ENCODE measurements at regions not wholly inside any gene's neighbourhood (a gene's known extent, or its start where the extent isn't known, plus 50 kb on each side); places are given as distances from the start of the nearest gene placed in this dataset.
A peak's percentile ranks its signal among the peaks of the same experiment; 100 is the strongest.

DNA sequence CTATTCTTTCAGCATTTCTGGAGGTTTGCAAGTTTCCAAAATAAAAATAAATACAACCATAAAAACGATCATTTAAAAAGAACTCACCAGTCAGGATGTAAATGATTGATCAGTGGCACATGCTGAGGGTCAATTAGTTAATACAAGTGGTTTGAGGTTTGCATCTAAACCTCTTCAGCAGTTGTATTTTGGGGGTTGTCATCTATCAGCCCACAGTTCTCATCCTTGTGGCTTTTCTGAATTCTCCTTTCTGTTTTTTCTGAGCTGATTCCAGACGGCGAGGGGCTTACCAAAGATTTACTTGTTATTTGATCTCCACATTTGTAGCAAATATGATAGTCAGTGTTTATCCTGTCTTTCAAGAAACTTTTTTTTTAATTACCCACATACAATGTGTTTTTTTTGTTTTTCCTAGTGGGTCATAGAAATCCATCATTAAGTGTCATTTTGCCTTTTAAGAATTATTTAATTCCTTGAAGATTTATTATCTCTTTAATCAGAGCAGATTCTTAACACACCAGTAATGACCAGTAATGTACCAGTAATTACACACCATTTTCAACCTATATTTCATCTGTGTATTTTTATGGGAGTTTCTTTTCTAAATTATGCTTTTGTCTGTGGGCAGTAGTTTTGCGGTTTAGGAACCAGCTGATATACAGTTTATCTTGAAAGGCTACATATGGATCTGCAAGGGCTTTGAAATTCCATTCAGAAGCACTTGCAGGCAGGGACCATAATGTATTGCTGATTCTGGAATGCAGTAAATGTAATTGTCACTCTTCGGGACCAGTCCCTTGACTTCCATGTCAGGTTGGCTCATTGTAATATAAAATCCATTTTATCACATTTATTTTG, 56.3 kb upstream of the DAAM1 start:
- no peak overlapping the region for H3K27ac ChIP-seq (ENCODE audit: low read depth in 2 of 2, low read length in 2 of 2)
- no peak overlapping the region for H3K9ac ChIP-seq (ENCODE audit: low read length in 3 of 3)
- intact Hi-C loops (cut with DNase I) = no loop called here
- no peaks in the 10 kb centered on the region for H3K27me3 ChIP-seq (ENCODE audit: control insufficient read depth, insufficient read depth, low read length)
- TF ChIP-seq, protein P1, sequence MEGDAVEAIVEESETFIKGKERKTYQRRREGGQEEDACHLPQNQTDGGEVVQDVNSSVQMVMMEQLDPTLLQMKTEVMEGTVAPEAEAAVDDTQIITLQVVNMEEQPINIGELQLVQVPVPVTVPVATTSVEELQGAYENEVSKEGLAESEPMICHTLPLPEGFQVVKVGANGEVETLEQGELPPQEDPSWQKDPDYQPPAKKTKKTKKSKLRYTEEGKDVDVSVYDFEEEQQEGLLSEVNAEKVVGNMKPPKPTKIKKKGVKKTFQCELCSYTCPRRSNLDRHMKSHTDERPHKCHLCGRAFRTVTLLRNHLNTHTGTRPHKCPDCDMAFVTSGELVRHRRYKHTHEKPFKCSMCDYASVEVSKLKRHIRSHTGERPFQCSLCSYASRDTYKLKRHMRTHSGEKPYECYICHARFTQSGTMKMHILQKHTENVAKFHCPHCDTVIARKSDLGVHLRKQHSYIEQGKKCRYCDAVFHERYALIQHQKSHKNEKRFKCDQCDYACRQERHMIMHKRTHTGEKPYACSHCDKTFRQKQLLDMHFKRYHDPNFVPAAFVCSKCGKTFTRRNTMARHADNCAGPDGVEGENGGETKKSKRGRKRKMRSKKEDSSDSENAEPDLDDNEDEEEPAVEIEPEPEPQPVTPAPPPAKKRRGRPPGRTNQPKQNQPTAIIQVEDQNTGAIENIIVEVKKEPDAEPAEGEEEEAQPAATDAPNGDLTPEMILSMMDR (IDR thresholded peaks at IDR 0.05; ENCODE audit: borderline replicate concordance, extremely low read depth, insufficient read depth) = no peak
- DNase-seq (peak in 2 of 5 donors; percentile 45 to 72), FAIRE-seq (no peak)
- H3K4me1 ChIP-seq (ENCODE audit: control insufficient read depth in 2 of 3, insufficient read depth in 2 of 3, low read depth in 1 of 3, low read length in 3 of 3) = no peaks in the 10 kb centered on the region
- no peaks in the 10 kb centered on the region for H3K36me3 ChIP-seq (ENCODE audit: control insufficient read depth in 2 of 3, insufficient read depth in 3 of 3, low read length in 3 of 3)
- no peak overlapping the region for H3K4me3 ChIP-seq (ENCODE audit: low read length in 3 of 3)
- no peaks in the 10 kb centered on the region for H3K9me3 ChIP-seq (ENCODE audit: control insufficient read depth in 2 of 3, insufficient read depth in 1 of 3, low read length in 3 of 3)

GRCh38 chr14:59132796-59133494, 55.5 kb upstream of the DAAM1 start:
- intact Hi-C loops (cut with DNase I) = no loop called here
- Histone ChIP-seq H3K27ac (ENCODE audit: low read depth in 2 of 2, low read length in 2 of 2) (no peak overlapping the region), H3K4me1 (ENCODE audit: control insufficient read depth in 2 of 3, insufficient read depth in 2 of 3, low read depth in 1 of 3, low read length in 3 of 3) (no peaks in the 10 kb centered on the region), H3K4me3 (ENCODE audit: low read length in 3 of 3) (no peak overlapping the region), H3K27me3 (ENCODE audit: control insufficient read depth, insufficient read depth, low read length) (no peaks in the 10 kb centered on the region), H3K9me3 (ENCODE audit: control insufficient read depth in 2 of 3, insufficient read depth in 1 of 3, low read length in 3 of 3) (no peaks in the 10 kb centered on the region), H3K36me3 (ENCODE audit: control insufficient read depth in 2 of 3, insufficient read depth in 3 of 3, low read length in 3 of 3) (no peaks in the 10 kb centered on the region), H3K9ac (ENCODE audit: low read length in 3 of 3) (no peak overlapping the region)
- TF ChIP-seq, protein P1 (IDR thresholded peaks at IDR 0.05; ENCODE audit: borderline replicate concordance, extremely low read depth, insufficient read depth) = no peak
- DNase-seq (peak in 2 of 5 donors; percentile 55 to 86), FAIRE-seq (no peak)

- Histone ChIP-seq H3K9ac (ENCODE audit: low read length in 3 of 3) (no peak overlapping the region), H3K36me3 (ENCODE audit: control insufficient read depth in 2 of 3, insufficient read depth in 3 of 3, low read length in 3 of 3) (no peaks in the 10 kb centered on the region), H3K27ac (ENCODE audit: low read depth in 2 of 2, low read length in 2 of 2) (no peak overlapping the region), H3K4me3 (ENCODE audit: low read length in 3 of 3) (no peak overlapping the region), H3K4me1 (ENCODE audit: control insufficient read depth in 2 of 3, insufficient read depth in 2 of 3, low read depth in 1 of 3, low read length in 3 of 3) (no peaks in the 10 kb centered on the region), H3K9me3 (ENCODE audit: control insufficient read depth in 2 of 3, insufficient read depth in 1 of 3, low read length in 3 of 3) (no peaks in the 10 kb centered on the region), H3K27me3 (ENCODE audit: control insufficient read depth, insufficient read depth, low read length) (no peaks in the 10 kb centered on the region)
- DNase-seq = no peak
- intact Hi-C loops (cut with DNase I) = no loop called here
- TF ChIP-seq, protein P1 (IDR thresholded peaks at IDR 0.05; ENCODE audit: borderline replicate concordance, extremely low read depth, insufficient read depth) = no peak
- no peak for FAIRE-seq
These were observed 54.8 kb upstream of the DAAM1 start for GRCh38 chr14:59133709-59134108.

All from kidney (tissue), 13 donors.